SK-MEL-5 (cell line): ENCODE measurements at regions not wholly inside any gene's neighbourhood (a gene's known extent, or its start where the extent isn't known, plus 50 kb on each side); places are given as distances from the start of the nearest gene placed in this dataset.

Experiments used
- small RNA-seq, 2 experiments: library from RNA; depleted of rRNA; stranded (forward); fragments of <200 nt; gene quantifications; one replicate each; pipeline ENCODE3, GENCODE V24; 2014

Small RNA genes in the stretch of these regions (small RNA-seq; reads per million reads assigned to genes)
- gene AL731534.1 (0 reads per million in 2 experiments), gene MIR3924 (0 reads per million in 2 experiments), gene RF01299 (0.10 to 0.25 reads per million in 2 experiments)
